AG09319 (cell line): ENCODE measurements at regions not wholly inside any gene's neighbourhood (a gene's known extent, or its start where the extent isn't known, plus 50 kb on each side); places are given as distances from the start of the nearest gene placed in this dataset.

Experiments
- DNase-seq: peaks from one replicate; pipeline ENCODE4 v3.0.0-alpha.2; 2010; ENCODE audit warnings: low read depth; ENCODE audit errors: extremely low read depth
- TF ChIP-seq, protein P1 (sequence below): IDR thresholded peaks from 2 replicates; pipeline ENCODE4 v1.5.1; 2011; ENCODE audit warnings: low read depth, mild to moderate bottlenecking, inconsistent platforms, low read length, moderate library complexity

DNA sequence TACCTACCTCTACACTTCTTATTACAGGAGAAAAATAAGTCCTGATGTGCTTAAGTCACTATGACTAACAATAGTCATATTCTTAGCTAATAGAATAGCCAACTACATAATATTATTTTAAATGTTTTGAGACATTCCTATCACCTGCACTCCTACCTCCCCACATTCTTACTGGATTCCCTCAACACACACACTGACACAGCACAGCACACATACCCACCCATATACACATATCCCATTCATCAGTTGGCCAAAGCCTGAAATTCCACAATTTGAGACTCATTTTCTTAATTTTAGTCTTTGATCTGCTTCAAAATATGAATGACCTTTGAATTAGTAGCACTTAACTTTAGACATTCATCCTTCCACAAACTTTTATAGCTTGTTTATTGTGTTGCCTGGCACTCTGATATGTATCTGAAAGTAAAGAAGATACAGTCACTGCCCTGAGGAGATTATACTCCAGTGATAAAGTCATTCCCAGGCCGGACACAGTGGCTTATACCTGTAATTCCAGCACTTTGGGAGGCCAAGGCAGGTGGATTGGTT, 168.3 kb upstream of the RASA1 start:
- no peak for DNase-seq
- TF ChIP-seq, protein P1, sequence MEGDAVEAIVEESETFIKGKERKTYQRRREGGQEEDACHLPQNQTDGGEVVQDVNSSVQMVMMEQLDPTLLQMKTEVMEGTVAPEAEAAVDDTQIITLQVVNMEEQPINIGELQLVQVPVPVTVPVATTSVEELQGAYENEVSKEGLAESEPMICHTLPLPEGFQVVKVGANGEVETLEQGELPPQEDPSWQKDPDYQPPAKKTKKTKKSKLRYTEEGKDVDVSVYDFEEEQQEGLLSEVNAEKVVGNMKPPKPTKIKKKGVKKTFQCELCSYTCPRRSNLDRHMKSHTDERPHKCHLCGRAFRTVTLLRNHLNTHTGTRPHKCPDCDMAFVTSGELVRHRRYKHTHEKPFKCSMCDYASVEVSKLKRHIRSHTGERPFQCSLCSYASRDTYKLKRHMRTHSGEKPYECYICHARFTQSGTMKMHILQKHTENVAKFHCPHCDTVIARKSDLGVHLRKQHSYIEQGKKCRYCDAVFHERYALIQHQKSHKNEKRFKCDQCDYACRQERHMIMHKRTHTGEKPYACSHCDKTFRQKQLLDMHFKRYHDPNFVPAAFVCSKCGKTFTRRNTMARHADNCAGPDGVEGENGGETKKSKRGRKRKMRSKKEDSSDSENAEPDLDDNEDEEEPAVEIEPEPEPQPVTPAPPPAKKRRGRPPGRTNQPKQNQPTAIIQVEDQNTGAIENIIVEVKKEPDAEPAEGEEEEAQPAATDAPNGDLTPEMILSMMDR, result no peak

- DNase-seq, result no peak
- TF ChIP-seq, protein P1, result no peak
These were observed 167.7 kb upstream of the RASA1 start for GRCh38 chr5:87099968-87100367.

DNA sequence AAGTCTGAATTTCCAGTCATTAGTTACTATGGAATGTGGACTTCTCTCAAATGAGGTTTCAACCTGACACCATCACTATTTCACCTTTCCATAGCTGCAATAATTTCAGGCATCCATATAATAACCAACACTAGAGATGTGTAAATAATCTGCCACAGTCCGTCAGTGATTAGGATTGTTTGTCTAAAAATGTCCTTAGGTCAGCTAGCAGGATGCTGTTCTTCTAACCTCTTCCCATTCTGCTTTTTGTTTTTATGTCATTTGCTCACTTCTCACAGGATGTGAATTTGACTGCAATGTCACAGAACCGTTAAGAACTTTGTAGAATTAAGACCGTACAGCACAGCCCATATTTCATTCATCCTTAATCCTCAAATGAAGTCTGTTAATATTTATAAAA, 166.4 kb upstream of the RASA1 start:
- no peak for DNase-seq
- TF ChIP-seq, protein P1, result no peak

- TF ChIP-seq, protein P1, result no peak
- DNase-seq, result no peak
These were observed 164.8 kb upstream of the RASA1 start for GRCh38 chr5:87102841-87103240.

DNA sequence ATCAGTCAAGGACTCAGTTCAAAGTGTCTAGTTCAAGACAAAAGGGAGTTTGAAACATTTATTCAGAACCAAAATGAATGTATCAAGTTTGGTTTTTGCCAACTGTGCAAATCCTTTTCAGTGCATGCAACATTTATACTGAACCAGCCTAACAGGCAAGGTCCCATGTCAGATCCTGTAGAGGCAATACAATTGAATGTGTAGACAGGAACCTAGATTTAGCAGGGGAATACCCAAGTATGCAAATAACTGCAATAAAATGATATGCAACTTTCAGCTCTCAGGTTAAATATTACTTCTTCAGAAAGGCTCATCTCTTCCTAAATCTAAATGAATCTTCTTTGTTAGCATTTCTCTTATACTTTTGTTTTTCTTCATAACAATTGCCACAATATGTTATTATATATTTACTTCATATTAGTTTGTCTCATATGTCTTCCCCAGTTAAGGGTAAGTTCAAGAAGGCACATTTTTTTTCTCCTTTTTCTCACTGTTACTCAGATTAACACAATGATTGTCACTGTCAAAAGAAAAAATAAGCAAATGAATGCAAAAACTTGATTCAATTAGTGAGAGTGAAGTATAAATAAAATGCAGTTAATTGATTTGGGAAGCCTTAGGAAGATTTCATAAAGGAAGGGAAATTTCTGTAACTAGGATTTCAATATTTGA, 163.9 kb upstream of the RASA1 start:
- no peak for DNase-seq

GRCh38 chr5:87105577-87105976, 162.1 kb upstream of the RASA1 start:
- TF ChIP-seq, protein P1, result no peak
- no peak for DNase-seq

More for the DNA sequence above, 163.9 kb upstream of the RASA1 start:
- TF ChIP-seq, protein P1, result no peak

DNA sequence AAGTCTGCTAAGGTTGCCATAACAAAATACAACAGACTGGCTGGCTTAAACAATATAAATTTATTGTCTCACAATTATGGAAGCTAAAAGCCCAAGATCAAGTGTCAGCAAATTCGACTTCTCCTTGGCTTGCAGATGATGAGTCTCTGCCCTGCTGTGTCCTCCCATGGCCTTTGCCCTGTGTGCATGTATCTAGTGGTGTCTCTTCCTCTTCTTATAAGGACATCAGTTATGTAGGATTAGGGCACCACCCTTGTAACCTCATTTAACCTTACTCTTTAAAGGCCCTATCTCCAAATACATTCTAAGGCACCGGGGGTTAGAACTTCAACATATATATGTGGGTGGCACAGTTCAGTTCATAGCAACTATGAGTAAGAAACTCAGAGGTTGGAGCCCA, 157.9 kb upstream of the RASA1 start:
- DNase-seq, result no peak
- TF ChIP-seq, protein P1, result no peak
